Stimulated activated effector memory CD8-positive, alpha-beta T cell treated with anti-CD3 and anti-CD28 coated beads, Interleukin-12 subunit alpha, Interleukin-12 subunit beta, amount 100 ng/mL, for 72 hours (primary cell): ENCODE measurements at regions not wholly inside any gene's neighbourhood (a gene's known extent, or its start where the extent isn't known, plus 50 kb on each side); places are given as distances from the start of the nearest gene placed in this dataset.

Source experiments
- ATAC-seq: fragments of 150-1000 bp; cut with Tn5 transposase; 2 replicates; pipeline ENCODE4 v1.10.0; 2021
- DNase-seq, 2 donors: peaks; one replicate each; pipeline ENCODE4 v3.0.0; 2021 to 2022; ENCODE audit warnings: low spot score in 2 of 2
- H3K27ac Mint-ChIP-seq: one replicate; pipeline ENCODE4 v1.8.0; 2022; ENCODE audit warnings: mild to moderate bottlenecking, mixed read lengths
- H3K36me3 Mint-ChIP-seq: one replicate; pipeline ENCODE4 v1.8.0; 2022; ENCODE audit warnings: mild to moderate bottlenecking, mixed read lengths
- H3K4me1 Mint-ChIP-seq: one replicate; pipeline ENCODE4 v1.8.0; 2022; ENCODE audit warnings: mixed read lengths
- H3K4me3 Mint-ChIP-seq: one replicate; pipeline ENCODE4 v1.8.0; 2022; ENCODE audit warnings: mild to moderate bottlenecking, mixed read lengths
- H3K9me3 Mint-ChIP-seq: one replicate; pipeline ENCODE4 v1.8.0; 2022; ENCODE audit warnings: mixed read lengths

DNA sequence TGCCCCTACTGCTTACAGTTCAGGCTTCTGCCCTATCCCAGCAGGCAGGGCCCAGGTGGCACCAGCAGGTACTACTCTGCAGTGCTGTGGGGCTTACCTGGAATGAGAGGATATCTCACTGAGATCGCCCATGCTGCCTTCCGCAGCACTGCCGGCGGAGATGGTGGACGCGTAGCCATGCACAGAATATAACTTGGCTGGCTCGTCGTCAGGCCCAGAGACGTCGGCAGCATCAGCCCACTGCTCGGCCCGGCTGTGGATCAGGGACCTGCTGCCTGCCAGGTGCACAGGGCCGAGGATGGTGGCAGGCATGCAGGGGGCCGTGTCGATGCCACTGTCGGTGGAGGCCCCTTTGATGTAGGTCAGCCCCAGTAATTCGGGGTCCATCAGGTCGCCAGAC lies 190.9 kb downstream of the SIPA1L2 start:
- Mint-ChIP-seq H3K4me1 (no peaks in the 10 kb centered on the region), H3K4me3 (no peak overlapping the region), H3K9me3 (no peaks in the 10 kb centered on the region), H3K36me3 (peaks cover 20% of the 10 kb centered on the region), H3K27ac (no peak overlapping the region)
- no peak for DNase-seq
- ATAC-seq = no peak

DNA sequence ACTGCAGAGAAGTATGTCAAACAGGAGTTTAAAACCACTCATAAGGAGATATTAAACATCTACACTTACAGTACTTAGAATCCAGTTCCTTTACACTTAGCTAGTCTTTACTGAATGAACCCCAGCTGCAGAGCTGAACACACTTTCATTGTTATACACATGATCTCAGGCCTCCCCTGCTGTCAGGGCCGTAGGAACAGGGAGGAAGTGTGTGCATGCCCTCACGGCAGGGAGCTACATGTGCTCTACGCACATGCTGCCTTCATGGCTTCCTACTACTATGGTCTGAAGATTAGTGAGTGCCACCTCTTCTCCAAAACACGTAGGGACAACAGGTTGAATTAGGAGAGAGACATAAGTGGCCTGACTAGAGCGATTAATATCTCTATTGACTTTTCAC lies 191.5 kb downstream of the SIPA1L2 start:
- no peak for DNase-seq
- H3K4me3 Mint-ChIP-seq = no peak overlapping the region
- H3K36me3 Mint-ChIP-seq = peaks cover 20% of the 10 kb centered on the region
- ATAC-seq = no peak
- H3K9me3 Mint-ChIP-seq = no peaks in the 10 kb centered on the region
- H3K27ac Mint-ChIP-seq = no peak overlapping the region
- no peaks in the 10 kb centered on the region for H3K4me1 Mint-ChIP-seq

DNA sequence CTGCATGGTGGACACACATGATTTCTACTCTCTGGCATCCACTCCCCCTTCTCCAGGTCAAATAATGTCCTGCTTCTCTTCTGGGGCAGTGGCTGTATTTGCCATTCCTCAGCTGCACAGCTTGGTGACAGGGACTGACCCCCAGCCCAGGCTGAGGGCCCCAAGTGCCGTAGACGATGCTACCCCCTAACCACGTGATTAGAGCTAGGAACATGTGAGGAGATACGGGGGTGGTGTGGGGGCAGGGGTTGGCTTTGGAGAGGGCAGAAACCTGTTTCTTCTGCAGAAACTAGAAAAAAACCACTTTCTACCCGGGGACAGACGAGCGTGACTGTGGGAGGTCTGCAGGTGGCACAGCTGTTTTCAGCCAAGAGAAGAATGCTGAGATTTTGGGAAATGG lies 192.4 kb downstream of the SIPA1L2 start:
- DNase-seq = no peak
- Mint-ChIP-seq H3K36me3 (peaks cover 16% of the 10 kb centered on the region), H3K4me1 (no peaks in the 10 kb centered on the region), H3K4me3 (no peak overlapping the region), H3K27ac (no peak overlapping the region), H3K9me3 (no peaks in the 10 kb centered on the region)
- no peak for ATAC-seq

DNA sequence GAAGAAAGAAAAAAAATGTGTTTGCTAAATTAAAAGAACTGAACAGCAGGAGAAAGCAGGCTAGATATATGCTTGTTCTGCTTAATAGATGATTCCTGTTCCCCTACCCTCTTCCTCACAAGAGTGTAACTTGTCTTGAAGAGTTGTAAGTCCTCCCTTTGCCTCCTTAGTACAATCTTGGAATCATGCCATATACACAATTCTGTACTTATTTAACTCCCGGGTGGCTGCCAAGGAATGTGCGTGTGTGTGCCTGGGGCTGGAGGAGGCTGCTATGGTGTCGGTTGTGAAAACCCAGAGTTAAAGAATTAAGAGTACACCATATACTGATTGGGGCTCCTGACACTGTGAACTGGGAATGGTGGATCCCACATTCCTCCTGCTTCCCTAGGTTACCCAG lies 194.2 kb downstream of the SIPA1L2 start:
- H3K27ac Mint-ChIP-seq = no peak overlapping the region
- no peak overlapping the region for H3K4me3 Mint-ChIP-seq
- DNase-seq (no peak), ATAC-seq (no peak)
- H3K9me3 Mint-ChIP-seq = no peaks in the 10 kb centered on the region
- H3K36me3 Mint-ChIP-seq = peaks cover 11% of the 10 kb centered on the region
- no peaks in the 10 kb centered on the region for H3K4me1 Mint-ChIP-seq

DNA sequence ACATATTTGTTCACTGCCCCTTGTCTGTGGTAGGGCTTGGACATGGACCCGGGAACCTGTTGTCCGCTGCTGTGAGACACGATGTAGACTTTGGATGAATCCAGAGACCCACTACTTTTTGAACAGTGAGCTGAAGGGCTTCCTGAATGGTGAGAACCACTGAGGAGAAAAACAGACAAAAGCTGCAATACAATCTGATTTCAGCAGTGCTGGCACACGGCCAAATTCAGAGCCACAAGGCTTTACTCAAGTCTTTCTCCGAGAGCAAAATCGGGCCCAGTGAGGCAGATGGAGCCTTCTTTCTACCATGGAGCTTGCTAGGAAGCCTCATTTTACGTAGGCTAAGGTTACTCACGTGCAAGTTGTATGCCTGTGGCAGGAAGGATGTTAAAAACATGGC lies 197.6 kb downstream of the SIPA1L2 start:
- DNase-seq (no peak), ATAC-seq (no peak)
- H3K36me3 Mint-ChIP-seq = peaks cover 7% of the 10 kb centered on the region
- no peaks in the 10 kb centered on the region for H3K9me3 Mint-ChIP-seq
- no peaks in the 10 kb centered on the region for H3K4me1 Mint-ChIP-seq
- no peak overlapping the region for H3K4me3 Mint-ChIP-seq
- H3K27ac Mint-ChIP-seq = no peak overlapping the region

DNA sequence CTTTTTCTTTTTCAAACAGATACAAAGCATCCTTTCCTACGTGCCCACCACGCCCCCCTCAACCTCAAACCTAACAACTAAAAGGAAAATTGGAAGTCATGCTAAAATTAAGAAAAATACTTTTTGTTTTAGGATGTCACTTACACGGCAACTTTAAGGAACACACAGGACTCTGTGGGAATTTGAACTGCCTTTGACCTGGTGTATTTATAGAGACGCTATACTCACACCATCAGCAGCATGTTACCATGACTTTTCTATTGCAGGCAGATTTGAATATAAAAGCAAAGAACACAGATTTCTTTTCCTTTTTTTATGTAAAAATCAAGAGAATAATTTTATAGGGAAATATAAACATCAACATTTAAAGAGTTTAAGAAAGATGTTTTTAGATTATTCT lies 198.2 kb downstream of the SIPA1L2 start:
- no peaks in the 10 kb centered on the region for H3K9me3 Mint-ChIP-seq
- peaks cover 7% of the 10 kb centered on the region for H3K36me3 Mint-ChIP-seq
- DNase-seq = no peak
- no peak overlapping the region for H3K27ac Mint-ChIP-seq
- no peaks in the 10 kb centered on the region for H3K4me1 Mint-ChIP-seq
- no peak overlapping the region for H3K4me3 Mint-ChIP-seq
- ATAC-seq = no peak

DNA sequence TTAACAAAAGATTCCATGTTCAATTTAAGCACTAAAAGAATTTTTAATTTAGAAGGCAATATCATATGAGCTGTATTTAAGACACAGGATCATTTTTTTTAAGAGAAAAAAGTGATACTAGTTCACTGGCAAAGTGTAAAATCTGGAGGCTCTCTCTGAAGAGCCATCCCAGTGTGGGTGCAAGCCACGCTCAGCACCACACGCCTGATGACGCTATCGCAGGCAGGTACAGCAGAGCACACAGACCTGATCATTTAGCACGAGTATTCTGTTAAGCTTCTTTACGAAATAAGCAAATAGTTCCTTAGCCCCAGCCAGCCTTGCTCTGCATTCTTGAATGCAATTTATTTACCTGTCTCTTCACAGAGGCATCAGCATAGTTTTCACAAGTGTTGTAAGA lies 198.6 kb downstream of the SIPA1L2 start:
- no peaks in the 10 kb centered on the region for H3K9me3 Mint-ChIP-seq
- no peak for ATAC-seq
- no peak overlapping the region for H3K27ac Mint-ChIP-seq
- DNase-seq = no peak
- H3K4me3 Mint-ChIP-seq = no peak overlapping the region
- H3K4me1 Mint-ChIP-seq = no peaks in the 10 kb centered on the region
- peaks cover 7% of the 10 kb centered on the region for H3K36me3 Mint-ChIP-seq

DNA sequence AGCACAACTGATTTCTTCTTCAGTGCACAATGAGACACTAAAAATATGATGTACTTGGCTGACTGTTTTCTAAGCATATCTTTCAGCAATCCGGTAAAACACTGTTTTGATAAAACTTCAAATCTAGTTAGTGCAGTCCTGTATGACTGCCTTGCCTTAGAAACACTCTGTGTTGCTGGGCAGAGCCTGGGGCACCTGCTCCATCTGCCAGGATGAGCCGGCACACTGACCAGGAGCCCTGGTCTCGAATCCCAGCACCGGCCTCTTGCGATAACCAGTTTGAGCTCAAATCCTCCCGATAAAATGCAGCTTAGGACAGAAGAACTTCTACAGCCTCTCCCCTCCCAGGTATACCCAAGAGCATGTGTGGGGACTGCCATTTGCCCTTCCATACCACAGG lies 199.5 kb downstream of the SIPA1L2 start:
- Mint-ChIP-seq H3K4me1 (no peaks in the 10 kb centered on the region), H3K36me3 (peaks cover 7% of the 10 kb centered on the region), H3K27ac (no peak overlapping the region), H3K4me3 (no peak overlapping the region), H3K9me3 (no peaks in the 10 kb centered on the region)
- ATAC-seq = no peak
- no peak for DNase-seq

DNA sequence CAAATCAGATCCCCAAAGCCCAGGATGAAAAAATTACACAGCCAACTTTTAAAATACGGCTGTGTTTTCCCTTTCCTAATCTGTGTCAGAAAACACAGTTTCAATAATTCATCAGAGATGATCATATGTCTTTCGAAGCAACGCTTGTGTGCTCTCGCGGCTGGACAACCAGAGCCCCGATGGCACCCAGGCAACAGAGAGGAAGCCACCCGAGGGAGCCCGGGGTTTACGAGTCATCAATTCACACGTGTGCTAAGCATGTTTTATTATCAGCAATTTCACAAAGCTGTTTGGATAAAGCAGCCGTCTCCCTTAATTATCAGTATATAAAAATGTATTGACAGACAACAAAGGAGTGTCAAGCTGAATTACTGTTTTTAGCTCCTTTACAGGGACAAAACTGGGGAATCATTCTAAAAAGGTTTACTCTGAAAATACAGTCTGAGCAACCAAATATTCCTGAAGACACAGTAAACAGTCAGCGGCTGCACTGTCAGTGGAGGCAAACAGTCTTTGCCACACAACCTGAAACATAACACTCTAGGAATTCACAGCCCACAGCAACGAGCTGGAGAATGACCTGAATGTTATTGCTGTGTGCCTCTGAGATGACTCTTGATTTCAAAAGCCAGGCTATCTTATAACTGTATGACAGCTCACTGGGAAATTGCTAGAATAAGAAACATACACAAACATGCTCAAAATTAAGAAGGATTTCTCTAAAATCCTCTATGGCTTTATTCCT lies 201.0 kb downstream of the SIPA1L2 start:
- no peaks in the 10 kb centered on the region for H3K9me3 Mint-ChIP-seq
- H3K27ac Mint-ChIP-seq = no peak overlapping the region
- H3K4me3 Mint-ChIP-seq = no peak overlapping the region
- peaks cover 18% of the 10 kb centered on the region for H3K36me3 Mint-ChIP-seq
- no peak for ATAC-seq
- no peaks in the 10 kb centered on the region for H3K4me1 Mint-ChIP-seq
- no peak for DNase-seq

DNA sequence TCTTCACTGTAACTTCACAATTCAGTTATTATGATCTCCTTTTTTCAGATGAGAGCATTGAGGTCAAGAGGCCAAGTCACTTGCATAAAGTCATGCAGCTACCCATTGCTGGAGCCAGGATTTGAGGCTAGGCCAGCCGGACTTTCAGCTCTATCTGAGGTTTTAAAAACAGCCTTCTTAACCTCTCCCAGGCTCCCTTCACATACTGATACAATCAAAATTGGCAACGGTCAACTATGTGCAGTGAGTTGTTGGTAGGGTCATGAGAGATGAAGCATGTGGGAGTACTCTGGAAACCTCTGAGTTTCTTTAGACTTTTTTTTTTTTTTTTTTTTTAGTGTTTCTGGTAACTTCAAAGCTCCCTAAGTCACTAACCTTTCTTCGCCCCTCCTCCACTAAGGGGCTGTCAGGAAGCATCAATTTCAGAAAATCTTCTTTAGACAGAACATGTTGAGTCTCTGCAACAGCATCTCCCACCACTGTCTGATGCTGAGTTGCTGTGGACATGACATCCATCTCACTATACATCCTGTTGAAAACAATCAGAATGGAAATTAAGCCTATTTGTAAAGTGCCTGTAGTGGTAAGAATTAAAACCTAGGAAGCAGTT lies 201.8 kb downstream of the SIPA1L2 start:
- H3K9me3 Mint-ChIP-seq = no peaks in the 10 kb centered on the region
- H3K4me1 Mint-ChIP-seq = no peaks in the 10 kb centered on the region
- DNase-seq (no peak), ATAC-seq (no peak)
- no peak overlapping the region for H3K4me3 Mint-ChIP-seq
- H3K27ac Mint-ChIP-seq = no peak overlapping the region
- peaks cover 25% of the 10 kb centered on the region for H3K36me3 Mint-ChIP-seq

DNA sequence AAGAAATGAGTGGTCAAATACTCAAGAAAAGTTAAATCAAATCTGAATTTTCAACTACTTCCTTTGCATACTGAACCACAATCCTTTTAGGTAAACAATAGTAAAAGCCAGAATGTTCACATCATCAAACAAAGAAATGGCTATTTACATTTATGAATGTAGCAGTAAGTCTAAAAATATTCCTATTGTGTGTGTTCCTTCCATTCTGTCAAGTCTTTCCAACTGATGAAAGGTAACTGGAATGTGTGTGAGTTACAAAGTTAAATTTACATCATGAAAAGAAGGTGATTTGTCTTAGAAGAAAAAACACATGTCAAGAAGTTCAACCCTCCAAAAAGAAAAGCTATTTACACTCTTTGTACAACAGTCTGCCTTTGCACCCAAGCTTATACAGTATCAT lies 203.1 kb downstream of the SIPA1L2 start:
- H3K4me1 Mint-ChIP-seq = no peaks in the 10 kb centered on the region
- H3K36me3 Mint-ChIP-seq = peaks cover 28% of the 10 kb centered on the region
- H3K9me3 Mint-ChIP-seq = no peaks in the 10 kb centered on the region
- H3K27ac Mint-ChIP-seq = no peak overlapping the region
- DNase-seq = no peak
- no peak for ATAC-seq
- H3K4me3 Mint-ChIP-seq = no peak overlapping the region

DNA sequence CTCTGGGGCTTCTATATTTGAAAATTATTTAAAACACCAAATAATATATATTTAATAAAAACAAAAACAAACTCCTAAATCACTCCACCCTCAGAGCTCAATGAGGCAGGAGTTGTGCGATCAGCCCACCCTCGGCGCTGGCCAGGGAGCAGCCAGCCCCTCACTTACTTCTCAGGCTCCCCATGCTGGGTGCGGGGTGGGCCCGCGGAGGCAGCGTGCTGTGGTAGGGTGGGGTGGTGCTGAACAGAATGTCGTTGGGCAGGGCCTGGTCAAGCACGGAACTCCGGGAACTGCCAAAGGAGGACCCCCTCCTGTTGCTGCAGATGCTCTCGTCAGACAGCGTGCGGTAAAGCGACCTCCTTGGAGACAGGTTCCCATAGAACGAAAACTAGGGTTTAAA lies 204.5 kb downstream of the SIPA1L2 start:
- H3K36me3 Mint-ChIP-seq = peaks cover 28% of the 10 kb centered on the region
- H3K4me1 Mint-ChIP-seq = no peaks in the 10 kb centered on the region
- DNase-seq (no peak), ATAC-seq (no peak)
- H3K9me3 Mint-ChIP-seq = no peaks in the 10 kb centered on the region
- no peak overlapping the region for H3K4me3 Mint-ChIP-seq
- no peak overlapping the region for H3K27ac Mint-ChIP-seq

DNA sequence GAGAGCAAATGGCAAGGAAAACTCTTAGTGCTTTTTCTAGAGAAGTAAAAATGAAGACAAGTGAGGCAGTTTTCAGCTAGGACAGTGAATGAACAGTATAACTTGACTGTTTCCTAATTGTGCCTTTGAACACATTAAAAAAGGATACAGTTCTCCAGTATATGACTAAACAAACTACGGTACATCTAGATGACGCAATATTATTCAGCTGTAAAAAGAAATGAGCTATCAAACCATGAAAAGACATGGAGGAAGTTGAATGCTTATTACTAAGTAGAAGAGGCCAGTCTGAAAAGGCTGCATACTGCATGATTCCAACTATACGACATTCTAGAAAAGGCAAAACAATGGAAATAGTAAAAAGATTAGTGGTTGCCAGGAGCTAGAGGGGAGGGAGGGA lies 206.3 kb downstream of the SIPA1L2 start:
- no peak overlapping the region for H3K4me3 Mint-ChIP-seq
- no peak for ATAC-seq
- no peak for DNase-seq
- H3K27ac Mint-ChIP-seq = peak overlapping the region; percentile 23
- peaks cover 20% of the 10 kb centered on the region for H3K36me3 Mint-ChIP-seq
- H3K9me3 Mint-ChIP-seq = no peaks in the 10 kb centered on the region
- no peaks in the 10 kb centered on the region for H3K4me1 Mint-ChIP-seq

DNA sequence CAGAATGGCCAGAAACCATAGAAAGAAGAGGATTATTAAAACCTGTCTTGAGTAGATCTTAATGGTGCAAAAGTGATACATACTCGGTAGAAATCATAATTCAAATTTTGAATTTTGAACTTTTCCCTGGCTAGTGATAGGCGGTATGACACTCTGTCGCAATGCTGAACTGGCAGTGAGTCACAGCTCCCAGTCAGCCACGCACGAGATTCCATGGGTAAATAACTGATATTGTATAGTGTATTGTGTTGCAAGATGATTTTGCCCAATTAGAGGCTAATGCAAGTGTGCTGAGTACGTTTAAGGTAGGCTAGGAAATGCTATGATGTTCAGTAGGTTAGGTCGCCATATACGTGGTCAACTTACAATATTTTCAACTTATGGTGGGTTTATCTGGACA lies 207.0 kb downstream of the SIPA1L2 start:
- DNase-seq = no peak
- Mint-ChIP-seq H3K4me1 (no peaks in the 10 kb centered on the region), H3K36me3 (peaks cover 20% of the 10 kb centered on the region), H3K4me3 (no peak overlapping the region), H3K9me3 (no peaks in the 10 kb centered on the region), H3K27ac (no peak overlapping the region)
- no peak for ATAC-seq

DNA sequence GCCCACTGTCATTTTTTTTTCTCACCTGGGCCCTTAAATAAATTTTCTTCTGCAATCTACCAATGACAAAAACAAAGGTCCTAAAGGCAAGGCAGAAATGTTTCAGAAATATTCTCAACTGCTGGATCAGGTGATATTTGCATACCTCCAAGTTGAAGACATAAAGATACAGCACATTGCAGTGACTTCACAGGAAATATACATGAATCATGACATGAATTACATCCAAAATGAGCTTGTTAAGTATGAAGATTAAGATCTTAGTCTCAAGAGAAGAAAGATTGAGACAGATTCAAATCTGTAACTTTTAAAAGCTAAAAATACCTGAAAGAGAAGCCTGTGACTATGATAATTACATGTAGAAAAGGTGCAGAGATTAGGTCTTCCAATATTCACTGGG lies 207.8 kb downstream of the SIPA1L2 start:
- H3K4me3 Mint-ChIP-seq = no peak overlapping the region
- no peaks in the 10 kb centered on the region for H3K9me3 Mint-ChIP-seq
- DNase-seq (no peak), ATAC-seq (no peak)
- peaks cover 20% of the 10 kb centered on the region for H3K36me3 Mint-ChIP-seq
- H3K27ac Mint-ChIP-seq = no peak overlapping the region
- H3K4me1 Mint-ChIP-seq = no peaks in the 10 kb centered on the region

DNA sequence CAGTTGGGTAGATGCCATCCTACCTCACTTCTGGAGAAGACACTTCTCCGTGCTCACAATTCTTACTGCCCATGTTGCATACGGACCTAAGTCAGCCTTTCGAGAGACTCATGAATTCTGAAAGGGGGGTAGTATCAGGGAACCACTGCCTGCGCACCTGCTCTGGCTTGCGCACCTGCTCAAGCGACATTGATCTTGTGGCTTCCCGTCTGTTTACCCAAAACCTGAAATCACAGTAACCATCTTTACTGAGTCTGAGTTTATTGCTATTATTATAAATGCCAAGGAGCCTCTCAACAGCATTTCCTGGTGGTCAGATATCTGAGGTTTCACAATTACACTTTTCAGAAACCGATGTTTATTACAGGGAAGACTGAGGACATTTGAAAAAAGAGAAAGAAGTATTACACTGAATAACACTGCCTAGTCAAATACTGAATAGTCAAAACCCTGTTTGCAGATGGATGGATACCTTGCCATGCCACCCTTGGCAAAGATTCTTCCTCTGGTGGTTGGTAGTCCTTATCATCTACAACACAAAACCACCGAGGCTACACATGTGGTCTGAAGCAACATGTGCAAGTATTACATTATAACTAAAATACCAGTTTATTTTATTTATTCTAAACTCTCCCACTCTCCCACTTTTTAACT lies 208.7 kb downstream of the SIPA1L2 start:
- ATAC-seq = no peak
- H3K27ac Mint-ChIP-seq = no peak overlapping the region
- H3K4me3 Mint-ChIP-seq = no peak overlapping the region
- H3K4me1 Mint-ChIP-seq = no peaks in the 10 kb centered on the region
- DNase-seq = no peak
- no peaks in the 10 kb centered on the region for H3K9me3 Mint-ChIP-seq
- H3K36me3 Mint-ChIP-seq = peaks cover 20% of the 10 kb centered on the region
